ENCODE measurements at regions not wholly inside any gene's neighbourhood (a gene's known extent, or its start where the extent isn't known, plus 50 kb on each side); places are given as distances from the start of the nearest gene placed in this dataset.

DNA sequence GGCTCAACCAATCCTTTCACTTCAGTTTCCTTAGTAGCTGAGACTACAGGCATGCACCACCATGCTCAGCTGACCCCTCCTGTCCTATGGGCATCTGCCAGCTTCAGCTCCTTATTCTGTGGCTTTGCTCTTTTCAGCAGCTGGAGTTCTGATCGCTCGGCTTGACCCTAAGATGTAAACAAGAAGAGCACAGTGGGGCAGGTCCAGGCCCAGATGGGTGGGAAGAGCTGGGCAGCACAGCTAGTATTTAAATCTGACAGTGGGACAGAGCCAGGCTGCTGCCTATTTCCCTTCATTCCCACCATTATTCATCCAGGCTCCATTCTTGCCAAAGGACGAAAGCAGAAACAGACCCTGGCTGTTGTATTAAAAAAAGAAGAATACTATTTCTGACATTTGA is 494.9 kb upstream of the PODXL start:
- no peak for TF ChIP-seq POLR2A (IDR thresholded peaks at IDR 0.05)
- TF ChIP-seq, protein P1, sequence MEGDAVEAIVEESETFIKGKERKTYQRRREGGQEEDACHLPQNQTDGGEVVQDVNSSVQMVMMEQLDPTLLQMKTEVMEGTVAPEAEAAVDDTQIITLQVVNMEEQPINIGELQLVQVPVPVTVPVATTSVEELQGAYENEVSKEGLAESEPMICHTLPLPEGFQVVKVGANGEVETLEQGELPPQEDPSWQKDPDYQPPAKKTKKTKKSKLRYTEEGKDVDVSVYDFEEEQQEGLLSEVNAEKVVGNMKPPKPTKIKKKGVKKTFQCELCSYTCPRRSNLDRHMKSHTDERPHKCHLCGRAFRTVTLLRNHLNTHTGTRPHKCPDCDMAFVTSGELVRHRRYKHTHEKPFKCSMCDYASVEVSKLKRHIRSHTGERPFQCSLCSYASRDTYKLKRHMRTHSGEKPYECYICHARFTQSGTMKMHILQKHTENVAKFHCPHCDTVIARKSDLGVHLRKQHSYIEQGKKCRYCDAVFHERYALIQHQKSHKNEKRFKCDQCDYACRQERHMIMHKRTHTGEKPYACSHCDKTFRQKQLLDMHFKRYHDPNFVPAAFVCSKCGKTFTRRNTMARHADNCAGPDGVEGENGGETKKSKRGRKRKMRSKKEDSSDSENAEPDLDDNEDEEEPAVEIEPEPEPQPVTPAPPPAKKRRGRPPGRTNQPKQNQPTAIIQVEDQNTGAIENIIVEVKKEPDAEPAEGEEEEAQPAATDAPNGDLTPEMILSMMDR (IDR thresholded peaks at IDR 0.05) = no peak

All from right lobe of liver (tissue), 4 donors.